CD4-positive, alpha-beta T cell treated with Interleukin-17A for 4 hours (primary cell): ENCODE measurements at regions not wholly inside any gene's neighbourhood (a gene's known extent, or its start where the extent isn't known, plus 50 kb on each side); places are given as distances from the start of the nearest gene placed in this dataset.
A peak's percentile ranks its signal among the peaks of the same experiment; 100 is the strongest.

Experiments
- DNase-seq: peaks from one replicate; pipeline ENCODE4 v3.0.0-alpha.2; 2020; ENCODE audit warnings: mixed read lengths

- no peak for DNase-seq
These were observed 240.9 kb downstream of the SYK start for GRCh38 chr9:91042541-91042940.

- no peak for DNase-seq
These were observed 241.6 kb downstream of the SYK start for GRCh38 chr9:91043056-91043810.

GRCh38 chr9:91043811-91044175 is 242.2 kb downstream of the SYK start:
- no peak for DNase-seq

- DNase-seq = no peak
These were observed 242.7 kb downstream of the SYK start for GRCh38 chr9:91044354-91044753.

- no peak for DNase-seq
These were observed 243.4 kb downstream of the SYK start for GRCh38 chr9:91045041-91045440.

- peak; percentile 19 for DNase-seq
These were observed 245.9 kb downstream of the SYK start for GRCh38 chr9:91047529-91047928.

GRCh38 chr9:91047993-91048607 is 246.5 kb downstream of the SYK start:
- DNase-seq = no peak

- DNase-seq = no peak
These were observed 247.1 kb downstream of the SYK start for GRCh38 chr9:91048749-91049148.

- DNase-seq = no peak
These were observed 252.2 kb downstream of the SYK start for GRCh38 chr9:91053824-91054223.

- no peak for DNase-seq
These were observed 254.2 kb downstream of the SYK start for GRCh38 chr9:91055845-91056244.

GRCh38 chr9:91056486-91056885 is 254.9 kb downstream of the SYK start:
- DNase-seq = no peak

- no peak for DNase-seq
These were observed 255.3 kb downstream of the SYK start for GRCh38 chr9:91056917-91057316.

- DNase-seq = no peak
These were observed 258.1 kb downstream of the SYK start for GRCh38 chr9:91059713-91060112.

GRCh38 chr9:91060520-91061343 is 259.1 kb downstream of the SYK start:
- DNase-seq = no peak

- DNase-seq = no peak
These were observed 259.9 kb downstream of the SYK start for GRCh38 chr9:91061506-91061905.

GRCh38 chr9:91062281-91062680 is 260.7 kb downstream of the SYK start:
- no peak for DNase-seq

GRCh38 chr9:91063471-91063870 is 261.9 kb downstream of the SYK start:
- DNase-seq = no peak

- DNase-seq = no peak
These were observed 263.8 kb downstream of the SYK start for GRCh38 chr9:91065231-91066041.

GRCh38 chr9:91066042-91066415 is 264.4 kb downstream of the SYK start:
- no peak for DNase-seq

- DNase-seq = no peak
These were observed 265.2 kb downstream of the SYK start for GRCh38 chr9:91066856-91067255.

- no peak for DNase-seq
These were observed 265.8 kb downstream of the SYK start for GRCh38 chr9:91067306-91067860.

GRCh38 chr9:91071184-91071990 is 269.8 kb downstream of the SYK start:
- DNase-seq = peak; percentile 19
